Bone marrow (tissue), 2 donors: ENCODE measurements at regions not wholly inside any gene's neighbourhood (a gene's known extent, or its start where the extent isn't known, plus 50 kb on each side); places are given as distances from the start of the nearest gene placed in this dataset.

Source experiments
- DNase-seq, 2 donors: peaks; one replicate each; lab custom pipeline; 2025; lab: John Stamatoyannopoulos, UW

DNA sequence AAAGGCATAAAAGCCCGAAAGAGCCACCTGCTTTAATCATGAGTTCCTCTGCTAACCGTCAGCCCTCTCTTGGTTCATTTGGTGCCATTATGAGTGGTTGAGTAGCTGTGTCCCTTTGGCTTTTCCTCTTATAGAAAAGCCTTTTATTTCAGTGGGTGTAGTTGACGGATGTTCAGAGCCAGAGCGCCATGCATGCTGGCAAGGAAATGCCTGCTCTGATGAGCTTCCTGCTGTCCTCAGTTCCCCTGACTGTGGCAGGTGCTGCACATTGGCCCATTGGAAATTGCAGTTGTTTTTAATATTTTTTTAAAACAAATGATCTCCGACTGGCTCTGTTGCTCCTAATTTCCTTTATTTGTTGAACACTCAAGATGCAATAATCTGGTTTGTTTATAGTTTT is 77.3 kb upstream of the LIMCH1 start:
- DNase-seq, result no peak

DNA sequence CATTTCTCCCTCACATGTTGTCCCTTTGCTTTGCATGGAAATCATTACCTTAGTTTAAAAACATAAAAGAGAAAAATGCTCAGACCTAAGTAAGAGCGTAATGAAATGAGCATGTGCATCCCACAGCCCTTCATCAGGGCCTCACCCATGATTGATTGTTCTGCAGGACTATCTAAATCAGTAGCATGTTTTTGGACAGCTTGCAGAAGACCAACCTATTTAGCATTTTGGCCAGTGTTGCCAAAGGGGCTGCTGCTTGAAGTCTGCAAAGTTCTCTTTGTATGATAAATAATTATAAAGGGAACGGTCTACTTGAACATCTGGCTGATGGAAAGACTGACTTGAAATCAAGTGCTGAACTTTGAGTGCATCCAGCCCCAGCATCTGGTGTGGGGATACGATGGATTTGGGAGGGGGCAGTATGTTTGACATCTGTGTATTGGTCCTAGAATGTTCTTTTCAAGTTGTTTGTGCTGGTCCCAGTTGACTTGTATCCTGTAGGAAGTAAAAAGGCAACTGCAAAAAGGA is 76.1 kb upstream of the LIMCH1 start:
- DNase-seq, result no peak

DNA sequence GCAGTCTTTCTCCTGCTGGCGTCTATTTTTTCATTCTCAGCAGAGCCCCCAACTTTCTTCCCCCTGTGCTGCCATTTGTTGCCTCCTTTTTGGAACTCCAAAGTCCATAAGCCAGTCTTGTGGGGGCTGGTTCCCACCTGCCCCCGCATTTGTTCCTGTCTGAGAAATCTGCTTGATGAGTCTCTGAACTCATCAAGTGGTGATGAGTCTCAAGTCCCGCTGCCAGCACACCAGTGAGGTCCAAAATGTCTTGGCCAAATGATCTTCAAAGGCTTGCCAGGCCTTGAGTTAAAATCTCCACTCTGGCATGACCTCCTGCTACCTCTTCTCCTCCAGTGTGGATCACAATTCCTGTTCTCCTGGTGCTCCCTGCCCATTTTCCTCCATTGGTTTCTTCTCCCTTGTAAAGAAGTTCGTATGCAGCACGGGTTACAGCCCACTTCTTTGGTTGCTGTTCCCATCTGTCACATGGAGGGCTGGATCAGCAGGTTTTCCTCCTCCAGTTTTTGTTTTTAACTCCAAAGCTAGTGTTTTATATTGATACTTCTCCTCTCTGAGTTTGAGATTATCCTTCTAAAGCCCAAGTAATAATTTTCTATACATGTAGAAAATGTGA is 72.7 kb upstream of the LIMCH1 start:
- no peak for DNase-seq

DNA sequence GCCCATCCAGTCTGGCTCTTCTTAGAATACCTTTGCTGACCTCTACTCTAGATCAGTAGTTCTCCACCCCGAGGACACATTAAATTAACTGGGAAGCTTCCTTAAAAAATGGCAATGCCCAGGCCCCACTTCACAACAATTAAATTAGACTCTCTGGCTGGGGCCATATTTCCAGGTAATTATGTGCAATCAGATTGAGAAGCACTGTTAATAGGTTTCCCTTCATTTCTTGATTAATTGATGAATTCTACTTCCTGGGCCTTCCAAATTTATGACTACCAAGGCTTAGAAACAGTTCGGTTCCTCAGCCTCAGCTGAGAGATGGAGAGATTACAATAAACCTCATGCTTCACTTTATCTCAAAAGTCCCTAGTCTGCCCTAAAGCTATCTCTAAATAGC is 71.7 kb upstream of the LIMCH1 start:
- DNase-seq, result no peak

DNA sequence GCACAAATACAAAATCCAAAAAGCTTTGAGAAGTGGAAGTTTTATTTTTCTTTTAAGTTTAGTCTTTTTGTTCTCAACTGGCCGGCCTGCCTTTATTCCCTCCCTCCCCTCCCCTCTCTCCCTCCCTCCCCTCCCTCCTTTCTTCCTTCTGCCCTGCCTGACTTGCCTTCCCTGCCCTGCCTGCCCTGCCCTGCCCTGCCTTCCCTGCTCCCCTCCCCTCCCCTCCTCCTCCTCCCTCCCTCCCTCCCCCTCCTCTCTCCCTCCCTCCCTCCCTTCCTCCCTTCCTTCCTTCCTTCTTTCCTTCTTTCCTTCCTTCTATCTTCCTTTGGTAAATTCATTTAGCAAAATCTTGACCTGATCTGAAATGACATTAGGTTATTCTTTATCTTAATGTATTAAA is 69.8 kb upstream of the LIMCH1 start:
- no peak for DNase-seq

DNA sequence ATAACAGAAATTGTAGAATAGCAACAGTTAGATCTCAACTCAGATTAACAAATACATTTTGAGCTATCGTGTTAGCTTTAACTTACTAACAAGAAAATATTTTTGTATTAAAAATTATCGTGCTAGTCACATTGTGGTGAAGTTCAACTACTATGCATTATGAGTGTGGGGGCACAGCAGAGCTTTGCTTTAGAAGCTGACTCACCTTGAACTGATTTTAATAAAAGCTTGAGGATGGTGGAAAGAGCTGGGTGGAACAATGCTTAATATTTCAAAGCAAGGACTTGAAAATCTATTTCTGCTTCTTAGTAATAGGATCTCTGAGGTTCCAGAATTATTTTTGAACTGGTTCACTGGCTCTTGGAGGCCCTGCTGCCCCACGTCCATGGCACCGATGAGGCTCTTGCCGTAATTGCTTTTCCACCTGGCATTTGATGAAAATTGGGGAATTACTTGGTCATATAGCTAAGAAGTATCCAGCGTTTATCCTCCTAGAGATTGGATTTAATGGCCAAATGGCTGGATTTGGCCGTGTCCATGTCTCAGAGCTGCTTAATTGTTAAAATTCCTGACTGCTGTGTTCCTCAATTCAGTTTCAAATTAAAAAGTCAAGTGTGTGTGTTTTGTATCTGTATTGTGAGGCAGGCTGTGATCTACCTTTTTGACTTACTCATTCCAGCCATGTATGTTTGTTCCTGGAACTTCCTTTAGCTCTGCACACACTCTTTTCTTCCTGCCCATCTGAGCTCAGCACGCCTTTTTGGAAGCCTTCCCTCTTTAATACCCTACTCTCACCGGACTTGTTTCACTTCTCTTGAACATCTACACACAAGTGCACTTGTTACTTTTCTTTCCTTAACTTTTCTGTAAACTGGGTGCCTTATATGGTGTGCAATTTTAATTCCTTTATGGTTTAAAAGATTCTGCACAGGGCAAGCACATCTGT is 66.6 kb upstream of the LIMCH1 start:
- no peak for DNase-seq

DNA sequence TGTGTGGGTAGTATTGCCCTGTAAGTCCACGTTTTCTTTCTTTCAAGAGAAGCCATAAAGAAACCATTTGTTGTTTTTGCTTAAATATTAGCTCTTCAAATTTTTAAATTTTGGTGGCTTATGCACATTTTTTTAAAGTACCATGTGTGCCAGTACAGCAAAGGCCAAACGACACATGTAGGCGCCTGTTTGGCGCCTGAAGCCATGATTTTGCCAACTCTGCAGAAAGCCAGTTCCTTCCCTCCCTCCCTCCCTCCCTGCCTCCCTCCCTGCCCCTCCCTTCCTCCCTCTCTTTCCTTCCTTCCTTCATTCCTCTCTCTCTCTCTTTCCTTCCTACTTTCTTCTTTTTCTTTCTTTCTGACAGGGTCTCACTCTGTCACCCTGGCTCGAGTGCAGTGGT is 65.9 kb upstream of the LIMCH1 start:
- DNase-seq, result no peak

DNA sequence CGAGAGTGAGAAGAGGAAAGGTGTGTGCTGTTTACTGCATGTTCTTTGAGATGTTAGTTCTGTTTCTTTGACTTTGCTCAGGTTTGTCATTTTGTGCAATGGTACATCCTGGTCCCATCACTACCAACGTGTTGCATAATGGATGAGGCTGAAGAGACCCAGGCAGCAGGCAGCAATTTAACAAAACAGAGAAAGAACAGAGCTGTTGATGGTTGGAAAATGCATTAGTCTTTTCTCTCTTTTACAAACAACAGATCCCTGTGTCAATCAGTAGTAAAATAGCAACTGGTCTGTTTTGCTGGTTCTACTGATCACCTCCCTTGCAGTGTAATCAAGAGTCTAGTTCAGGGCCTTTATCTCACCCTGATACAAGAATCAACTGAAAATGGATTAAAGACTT is 64.8 kb upstream of the LIMCH1 start:
- DNase-seq, result no peak

DNA sequence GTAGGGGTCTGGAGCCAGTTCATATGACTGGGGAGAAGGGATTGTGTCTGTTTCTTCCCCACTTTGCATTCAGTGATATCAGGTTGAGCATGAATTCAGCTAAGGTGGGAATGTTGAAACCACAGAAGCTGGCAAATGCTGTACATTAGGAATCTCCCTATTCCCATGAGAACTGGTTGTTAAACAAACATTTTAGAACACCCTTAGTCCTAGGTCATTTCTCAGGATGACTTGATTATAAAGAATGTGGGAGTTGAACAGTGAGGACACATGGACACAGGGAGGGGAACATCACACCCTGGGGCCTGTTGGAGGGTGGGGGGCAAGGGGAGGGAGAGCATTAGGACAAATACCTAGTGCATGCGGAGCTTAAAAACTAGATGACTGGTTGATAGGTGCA is 62.6 kb upstream of the LIMCH1 start:
- no peak for DNase-seq

DNA sequence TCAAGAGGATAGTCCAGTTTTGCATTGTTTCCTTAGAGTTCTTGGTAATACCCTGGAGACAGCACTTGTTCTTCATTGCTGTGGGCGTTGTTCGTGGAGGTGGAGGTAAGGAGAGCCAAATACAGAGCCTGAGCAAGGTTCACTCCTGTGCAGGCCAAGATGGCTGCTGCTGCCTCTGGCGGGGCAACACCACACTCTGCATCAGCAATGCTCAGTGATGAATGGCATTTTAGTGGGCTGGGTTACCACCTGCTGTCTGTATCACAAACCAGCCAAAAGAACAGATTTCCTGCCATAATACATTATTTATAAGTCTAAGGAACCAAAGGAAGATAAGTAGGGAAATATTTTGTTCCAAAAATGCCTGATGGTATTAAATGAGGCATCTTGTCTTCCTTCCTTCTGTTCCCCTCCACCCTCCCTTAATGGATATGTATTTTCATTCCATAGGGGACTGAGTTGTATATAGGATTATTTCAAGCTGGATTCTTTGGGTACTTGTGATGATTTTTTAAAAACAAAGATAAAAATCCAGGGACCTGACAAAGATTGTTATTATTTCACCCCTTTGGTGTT is 61.6 kb upstream of the LIMCH1 start:
- no peak for DNase-seq

DNA sequence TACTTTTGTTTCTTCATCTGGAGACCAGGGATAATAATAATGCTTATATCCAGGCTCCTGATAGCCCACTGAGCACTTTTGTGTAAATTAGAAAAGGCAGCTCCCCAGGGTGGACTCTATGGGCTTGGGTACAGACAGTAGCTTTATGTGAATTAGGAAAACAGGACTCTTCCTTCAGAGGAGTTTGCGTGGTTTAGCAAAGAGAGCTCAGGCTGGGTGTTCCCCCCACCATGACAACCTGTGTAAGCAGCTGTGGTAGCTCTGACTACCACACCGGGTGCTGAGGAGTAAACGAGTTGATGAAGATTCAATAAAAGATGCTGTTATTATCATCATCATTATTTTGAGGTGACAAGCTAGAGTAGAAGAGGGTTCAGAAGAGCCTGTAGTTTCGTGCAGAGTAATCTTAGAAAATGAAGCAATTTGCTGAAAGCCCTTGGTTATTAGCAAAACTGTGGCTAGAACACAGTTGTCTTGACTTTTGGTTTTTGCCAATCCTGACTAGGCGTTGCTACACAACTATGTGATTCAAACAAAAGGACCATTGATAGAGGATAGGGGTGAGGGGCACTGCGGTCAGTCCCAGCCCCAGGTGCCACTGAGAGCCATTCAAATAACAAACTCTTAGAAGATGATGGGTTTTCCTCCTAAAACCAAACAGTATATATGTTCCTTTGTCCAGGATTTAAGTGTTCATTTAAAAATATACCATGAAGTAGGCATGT is 60.6 kb upstream of the LIMCH1 start:
- no peak for DNase-seq

DNA sequence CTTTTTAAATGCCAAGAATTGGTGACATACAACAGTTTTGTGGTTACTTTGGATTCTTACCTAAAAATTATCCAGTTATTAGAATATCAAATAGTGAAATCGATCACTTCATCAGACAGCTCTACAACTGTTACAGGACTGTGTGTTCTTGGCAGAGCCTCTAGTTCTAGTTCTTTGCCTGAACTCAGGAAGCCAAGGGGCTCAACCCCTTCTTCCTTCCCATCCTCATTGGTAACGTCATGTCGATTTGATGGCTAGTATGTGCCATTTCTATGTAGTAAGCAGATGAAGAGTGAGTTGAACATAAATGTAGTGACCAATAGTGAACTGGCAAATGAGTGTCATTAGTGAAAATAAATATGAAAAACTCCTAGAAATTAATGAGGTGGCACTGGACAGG is 59.4 kb upstream of the LIMCH1 start:
- DNase-seq, result no peak

DNA sequence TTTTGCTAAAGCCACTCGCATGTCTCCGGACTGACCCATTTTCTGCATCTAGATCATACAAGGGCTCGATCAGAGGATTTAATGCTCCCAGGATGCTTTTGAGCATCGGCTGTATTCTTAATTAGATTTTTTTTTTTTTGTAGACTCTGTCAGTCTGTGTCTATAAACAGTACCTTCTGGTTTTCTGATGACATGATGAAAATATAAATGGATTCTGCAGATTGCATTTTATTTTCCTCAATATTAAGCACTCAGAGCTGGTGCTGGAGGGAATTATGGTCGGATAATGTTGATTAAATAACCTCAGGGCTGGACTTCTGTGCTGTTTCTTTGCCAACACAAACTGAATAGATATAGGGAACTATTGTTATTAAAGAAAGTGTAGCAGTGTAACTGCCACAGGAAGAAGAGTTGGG is 57.1 kb upstream of the LIMCH1 start:
- DNase-seq, result no peak

DNA sequence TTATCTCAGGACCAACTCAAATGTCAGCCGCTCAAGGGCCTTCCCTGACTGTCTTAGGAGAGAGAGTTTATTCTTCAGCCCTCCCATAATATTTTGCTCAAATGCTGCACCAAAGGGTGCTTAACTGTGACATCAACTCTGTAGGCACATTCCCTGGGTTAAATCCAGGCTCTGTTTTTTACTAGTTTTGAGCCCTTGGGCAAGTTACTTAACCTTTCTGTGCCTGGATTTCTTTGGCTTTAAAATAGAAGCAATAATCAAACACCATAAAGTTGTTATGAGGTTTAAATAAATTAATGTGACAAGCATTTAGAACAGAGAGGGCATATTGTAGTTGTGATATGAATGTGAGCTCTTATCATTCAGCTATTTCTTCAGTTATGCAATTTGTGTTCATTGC is 54.2 kb upstream of the LIMCH1 start:
- DNase-seq, result no peak

DNA sequence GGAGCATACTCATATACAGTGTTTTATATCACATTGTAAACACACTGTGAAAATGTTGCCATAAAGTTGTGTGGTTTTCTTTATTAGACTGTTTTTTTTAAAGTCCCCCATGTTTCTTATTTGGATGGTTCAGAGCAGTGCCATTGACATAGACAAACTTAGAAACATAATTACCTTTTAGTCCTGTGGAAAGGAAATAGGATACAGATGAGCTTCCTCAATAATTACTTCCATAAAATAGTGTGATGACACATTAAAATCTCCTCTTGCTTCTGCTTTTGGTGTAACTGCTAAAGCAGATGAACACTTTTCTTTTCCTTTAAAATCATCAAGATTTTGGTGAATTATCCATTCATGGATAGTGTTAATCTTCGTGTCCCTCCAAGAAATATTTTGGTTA is 52.9 kb upstream of the LIMCH1 start:
- DNase-seq, result no peak

DNA sequence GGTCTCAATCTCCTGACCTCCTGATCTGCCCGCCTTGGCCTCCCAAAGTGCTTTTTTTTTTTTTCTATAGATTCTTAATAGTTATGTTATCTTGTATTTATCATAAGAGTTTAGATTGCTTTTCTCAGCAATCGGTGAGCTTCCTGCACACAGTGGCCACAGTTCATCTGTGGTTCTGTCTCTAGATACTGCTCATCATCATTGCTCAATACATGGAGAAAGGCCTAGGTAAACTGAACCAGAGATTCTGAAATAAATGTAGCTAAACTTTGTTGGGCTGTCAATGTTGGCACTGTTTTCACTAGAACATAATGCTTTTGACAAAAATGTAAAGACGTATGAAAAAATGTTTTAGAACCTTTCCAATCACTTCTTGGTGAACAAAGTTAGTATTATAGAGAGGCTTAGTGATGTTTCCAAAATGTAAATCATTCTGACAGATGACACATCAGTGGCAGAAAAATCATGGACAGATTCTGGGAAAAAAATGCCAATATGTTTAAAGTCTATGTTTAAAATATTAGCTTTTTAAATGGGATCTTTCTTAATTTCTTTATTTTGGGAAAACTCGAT is 50.0 kb upstream of the LIMCH1 start:
- DNase-seq, result no peak
